ENCODE measurements at regions not wholly inside any gene's neighbourhood (a gene's known extent, or its start where the extent isn't known, plus 50 kb on each side); places are given as distances from the start of the nearest gene placed in this dataset.
A peak's percentile ranks its signal among the peaks of the same experiment; 100 is the strongest.

GRCh38 chr5:5617024-5617423 lies 194.5 kb downstream of the ICE1 start:
- DNase-seq = no peak

DNA sequence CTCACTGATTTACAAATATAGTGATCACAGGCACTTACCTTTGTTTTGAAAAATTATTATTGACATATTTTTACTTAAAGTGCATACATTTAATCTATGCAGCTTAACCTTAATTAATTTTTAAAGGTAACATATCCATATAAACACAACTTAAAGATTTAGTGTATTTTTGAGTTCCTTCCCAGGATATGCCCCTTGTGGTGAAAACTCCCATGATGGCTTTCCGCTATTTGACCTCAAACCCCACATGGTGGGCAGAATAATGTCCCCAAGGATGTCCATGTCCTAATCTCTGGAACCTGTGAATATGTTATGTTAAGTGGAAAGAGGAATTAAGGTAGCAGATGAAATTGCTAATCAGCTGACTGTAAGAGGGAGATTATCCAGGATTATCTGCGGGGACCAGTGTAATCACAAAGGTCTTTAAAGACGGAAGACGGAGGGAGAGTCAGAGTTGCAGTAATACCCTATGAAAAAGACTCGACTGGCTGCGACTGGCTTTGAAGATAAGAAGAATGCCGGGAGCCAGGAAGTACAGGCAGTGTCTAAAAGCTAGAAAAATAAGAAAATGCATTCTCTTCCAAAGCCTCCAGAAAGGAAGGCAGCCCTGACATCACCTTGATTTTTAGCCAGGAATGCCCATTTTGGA lies 193.9 kb downstream of the ICE1 start:
- DNase-seq = peak; percentile 54

DNA sequence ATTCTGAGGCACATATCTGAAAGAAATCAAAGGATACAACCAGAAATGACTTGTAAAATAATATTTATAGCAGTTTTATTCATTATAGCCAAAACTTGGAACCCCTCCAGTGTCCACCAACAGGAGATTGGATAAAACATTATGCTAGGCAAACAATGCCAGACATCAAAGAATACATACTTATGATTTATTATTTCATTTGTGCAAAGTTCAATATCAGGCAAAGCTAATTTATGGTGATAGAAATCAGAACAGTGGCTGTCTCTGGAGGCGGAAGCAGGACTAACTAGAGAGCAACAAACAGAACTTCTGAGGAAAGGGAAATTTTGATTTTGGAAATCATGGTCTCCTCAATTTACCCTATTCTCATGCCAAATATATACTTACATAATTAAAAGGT lies 193.1 kb downstream of the ICE1 start:
- no peak for DNase-seq

DNA sequence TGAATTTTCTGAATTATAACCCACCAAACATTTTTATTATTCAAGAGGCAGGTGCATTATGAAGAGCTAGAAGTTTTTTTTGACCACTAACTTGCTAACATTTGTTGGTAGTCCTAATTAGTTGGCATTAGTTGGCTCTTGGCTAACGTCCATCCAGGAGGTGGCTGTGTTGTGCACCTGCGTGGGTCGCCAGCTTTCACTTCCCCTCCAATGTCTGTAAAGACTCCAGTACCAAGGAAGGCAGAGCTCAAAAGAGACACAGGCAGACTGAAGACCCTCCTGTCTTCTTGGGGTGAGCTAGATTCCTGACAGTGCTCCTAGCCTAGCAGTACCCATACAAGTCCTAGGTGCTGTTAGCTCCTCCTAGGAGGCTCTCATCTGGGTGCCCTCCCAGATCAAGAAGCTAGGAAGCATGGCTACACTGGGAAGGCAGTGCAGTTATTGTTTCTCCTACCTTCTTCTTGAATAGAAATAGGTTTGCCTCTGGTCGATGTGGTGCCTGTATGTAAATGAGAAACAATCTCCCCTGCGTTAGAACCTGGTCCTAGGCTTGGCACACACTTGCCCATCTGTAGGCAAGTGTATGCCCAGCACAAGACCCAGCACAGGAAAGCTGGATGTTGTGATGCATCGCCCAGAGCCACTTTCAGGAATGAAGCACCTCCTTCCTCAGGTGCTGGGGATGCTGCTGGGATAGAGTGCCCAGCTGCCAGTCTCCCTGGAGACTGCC lies 190.9 kb downstream of the ICE1 start:
- DNase-seq = no peak

GRCh38 chr5:5612096-5612495 lies 189.6 kb downstream of the ICE1 start:
- no peak for DNase-seq

- no peak for DNase-seq
Observed at GRCh38 chr5:5609935-5610334, 187.5 kb downstream of the ICE1 start.

DNA sequence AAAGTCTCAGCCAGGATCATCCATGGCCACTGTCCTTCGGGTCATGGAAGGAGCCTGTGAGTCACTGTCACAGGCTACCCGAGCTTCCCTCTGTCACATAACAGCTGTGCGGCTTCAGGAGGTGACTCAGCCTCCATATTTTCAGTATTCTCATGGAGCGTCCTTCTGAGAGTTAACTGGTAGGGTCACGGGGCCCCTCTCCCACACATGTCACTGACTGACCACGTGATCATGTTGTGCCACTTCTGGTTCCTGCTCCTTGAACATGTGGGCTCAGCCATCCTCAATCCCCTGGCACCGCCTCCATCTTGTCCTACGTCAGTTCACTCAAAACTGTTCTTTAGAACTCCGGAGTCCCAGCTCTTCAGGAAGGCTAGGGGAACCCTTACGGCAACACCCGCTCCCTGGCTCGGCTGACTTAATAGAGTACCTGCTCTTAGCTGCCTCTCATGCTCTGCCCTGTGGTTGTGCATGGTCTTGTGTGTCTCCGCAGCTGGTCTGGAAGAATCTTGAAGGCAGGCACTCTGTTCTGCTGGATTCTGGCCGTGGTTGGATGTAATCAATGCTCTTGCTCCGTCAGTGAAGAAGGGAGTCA lies 182.8 kb downstream of the ICE1 start:
- peak; percentile 22 for DNase-seq

GRCh38 chr5:5602554-5602953 lies 180.1 kb downstream of the ICE1 start:
- no peak for DNase-seq

DNA sequence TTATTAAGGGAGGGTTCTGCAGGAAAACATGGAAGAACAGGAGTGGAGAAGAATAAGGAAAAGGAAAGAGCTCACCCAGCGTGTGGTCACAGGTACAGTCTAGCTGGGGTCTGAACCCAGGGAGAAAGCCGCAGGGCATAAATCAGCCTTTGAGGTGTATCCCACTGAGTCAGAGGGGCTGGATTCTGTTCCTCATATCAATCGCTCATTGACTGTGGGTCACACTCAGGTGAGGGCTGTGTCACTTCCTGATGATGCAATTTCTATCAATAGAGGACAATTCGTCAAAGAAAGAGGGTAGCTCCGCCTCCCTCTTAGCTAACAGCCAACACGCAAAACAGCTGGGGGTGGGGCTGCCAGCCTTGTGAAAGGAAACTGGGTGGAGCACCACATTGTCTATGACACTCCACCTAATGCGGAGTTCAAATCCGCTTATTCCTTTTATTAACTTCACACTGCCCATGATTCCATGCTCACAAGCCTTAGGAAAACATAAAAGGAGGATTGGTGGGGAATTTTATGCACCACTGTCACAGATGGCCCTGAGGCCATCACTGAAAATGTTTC lies 176.2 kb downstream of the ICE1 start:
- no peak for DNase-seq

DNA sequence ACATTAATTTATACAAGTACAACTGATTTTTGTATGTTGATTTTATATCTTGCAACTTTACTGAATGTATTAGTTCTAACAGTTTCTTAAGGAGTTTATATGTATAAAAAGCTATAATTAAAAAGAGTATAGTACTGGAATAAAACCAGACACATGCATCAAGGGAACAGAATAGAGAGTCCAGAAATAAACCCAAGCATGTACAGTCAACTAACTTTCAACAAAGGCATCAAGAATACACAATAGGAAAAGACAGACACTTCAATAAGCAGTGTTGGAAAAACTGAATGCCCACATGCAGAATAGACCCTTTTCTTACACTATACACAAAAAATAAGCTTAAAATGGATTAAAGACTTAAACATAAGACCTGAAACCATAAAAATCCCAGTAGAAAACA lies 170.9 kb downstream of the ICE1 start:
- no peak for DNase-seq

DNA sequence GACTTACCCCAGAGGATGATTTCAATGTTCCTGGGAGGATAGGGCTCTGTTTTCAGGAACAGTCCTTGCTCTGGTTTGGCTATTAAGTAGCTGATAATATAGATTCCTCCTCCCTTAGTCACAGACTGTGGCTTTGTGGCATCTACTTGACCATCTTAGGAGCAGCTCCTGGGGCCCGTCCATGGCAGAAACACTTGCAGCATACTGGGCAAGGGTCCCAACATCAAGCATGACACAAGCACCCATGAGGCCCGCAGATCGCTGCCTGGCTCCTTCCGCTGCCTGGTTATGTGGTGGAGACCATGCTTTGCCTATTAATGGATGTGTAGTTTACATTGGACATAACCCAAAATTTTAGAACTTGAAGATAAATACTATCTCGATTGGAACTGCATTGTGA lies 170.1 kb downstream of the ICE1 start:
- no peak for DNase-seq

- DNase-seq = no peak
Observed at GRCh38 chr5:5591567-5591966, 169.1 kb downstream of the ICE1 start.

GRCh38 chr5:5589857-5590256 lies 167.4 kb downstream of the ICE1 start:
- DNase-seq = no peak

DNA sequence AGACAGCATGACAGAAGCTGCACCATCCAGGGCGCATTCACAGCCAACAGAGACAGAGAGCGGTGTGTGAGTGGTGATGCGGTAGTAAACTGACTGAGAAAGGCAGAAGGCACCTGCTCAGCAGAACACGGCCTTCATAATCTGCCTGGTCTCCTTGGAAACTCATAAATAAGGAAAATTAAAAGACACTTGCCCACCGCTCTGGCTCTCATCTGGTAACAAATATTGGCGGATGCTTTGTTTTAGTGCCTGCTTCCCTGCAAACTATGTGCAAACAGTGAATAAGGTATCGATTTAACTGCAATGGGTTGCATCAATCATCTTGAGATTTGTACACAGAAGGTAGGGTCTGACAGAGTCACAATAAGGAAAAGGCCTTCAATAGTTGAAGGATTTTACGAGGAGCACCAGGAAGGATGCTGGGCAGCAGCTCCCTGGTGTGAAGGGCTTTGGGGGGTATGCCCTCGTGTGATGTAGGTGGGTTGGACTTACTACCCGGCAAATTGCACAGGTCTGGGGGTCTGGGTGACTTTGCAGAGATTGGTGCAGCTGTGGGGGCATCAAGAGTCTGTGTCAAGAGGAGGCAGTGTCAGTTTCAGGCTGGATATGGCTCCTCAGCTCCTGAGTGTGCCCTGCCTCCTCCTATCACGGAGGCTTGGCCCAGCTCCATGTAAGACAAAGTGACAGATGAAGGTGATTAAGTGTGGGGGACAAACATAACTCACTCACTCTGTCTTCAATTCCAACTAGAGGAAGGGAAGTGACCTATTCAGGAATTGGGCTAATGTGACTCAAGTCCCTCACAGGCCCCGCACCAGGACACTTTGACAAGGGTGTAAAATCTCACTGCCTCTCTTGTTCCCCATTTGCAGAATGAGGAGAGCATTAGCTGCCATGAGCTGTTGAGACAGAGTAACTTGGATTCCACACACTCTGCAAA lies 166.7 kb downstream of the ICE1 start:
- DNase-seq = no peak

GRCh38 chr5:5588386-5588785 lies 165.9 kb downstream of the ICE1 start:
- DNase-seq = no peak

GRCh38 chr5:5587474-5587873 lies 165.0 kb downstream of the ICE1 start:
- no peak for DNase-seq

- DNase-seq = no peak
Observed at GRCh38 chr5:5586721-5587120, 164.2 kb downstream of the ICE1 start.

- DNase-seq = peak; percentile 34
Observed at GRCh38 chr5:5585751-5586341, 163.4 kb downstream of the ICE1 start.

DNA sequence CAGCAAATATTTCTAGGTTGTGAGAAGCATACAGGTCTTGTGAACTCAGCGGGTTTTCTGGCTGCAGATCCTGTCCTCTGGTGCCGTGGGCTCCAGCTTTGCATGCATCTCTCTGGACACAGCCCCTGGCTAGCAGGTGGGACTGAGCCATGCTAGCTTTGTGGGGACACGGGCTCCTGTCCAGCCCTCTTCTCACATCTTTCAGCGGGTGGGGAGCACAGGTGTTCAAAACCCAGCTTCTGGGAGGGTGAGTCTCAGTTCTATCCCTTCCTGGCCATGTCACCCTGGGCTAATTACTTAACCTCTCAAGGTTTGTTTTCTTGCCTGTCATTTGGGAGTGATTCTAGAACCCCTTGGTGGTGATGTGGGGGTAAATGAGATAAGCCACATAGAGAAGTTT lies 162.3 kb downstream of the ICE1 start:
- DNase-seq = no peak

DNA sequence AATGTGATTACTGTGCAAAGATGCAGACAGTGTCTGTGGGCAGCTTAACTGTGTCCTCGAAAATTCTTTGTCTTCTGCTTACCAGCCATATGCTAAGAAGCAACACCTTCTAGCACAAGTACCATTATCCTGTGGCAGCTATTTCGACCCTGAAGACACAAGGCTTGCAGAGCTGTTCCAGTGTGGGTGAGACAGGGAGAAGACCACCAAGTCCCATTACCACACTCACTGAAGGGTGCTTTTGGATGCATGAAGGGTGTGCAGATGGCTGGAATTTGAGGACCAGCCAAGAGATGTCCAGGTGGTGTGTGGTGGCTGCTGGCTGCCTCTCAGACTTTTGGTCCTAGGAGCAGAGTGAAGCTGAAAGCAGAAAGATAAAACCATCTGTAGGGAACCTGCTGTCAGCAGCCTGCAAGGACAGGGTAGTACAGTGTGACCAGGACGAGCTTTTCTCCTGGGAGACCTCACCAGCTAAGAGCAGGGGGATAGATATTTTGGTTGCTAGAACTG lies 161.8 kb downstream of the ICE1 start:
- DNase-seq = no peak

GRCh38 chr5:5583832-5584231 lies 161.4 kb downstream of the ICE1 start:
- DNase-seq = no peak

- no peak for DNase-seq
Observed at GRCh38 chr5:5583023-5583765, 160.7 kb downstream of the ICE1 start.

Data from OCI-M1 (cell line).